ENCODE measurements at regions not wholly inside any gene's neighbourhood (a gene's known extent, or its start where the extent isn't known, plus 50 kb on each side); places are given as distances from the start of the nearest gene placed in this dataset.
"Not testable (repeated sequence)": the region's sequence is repeated elsewhere in the genome, so short reads cannot be mapped to it uniquely, and the experiment has no call there.

DNA sequence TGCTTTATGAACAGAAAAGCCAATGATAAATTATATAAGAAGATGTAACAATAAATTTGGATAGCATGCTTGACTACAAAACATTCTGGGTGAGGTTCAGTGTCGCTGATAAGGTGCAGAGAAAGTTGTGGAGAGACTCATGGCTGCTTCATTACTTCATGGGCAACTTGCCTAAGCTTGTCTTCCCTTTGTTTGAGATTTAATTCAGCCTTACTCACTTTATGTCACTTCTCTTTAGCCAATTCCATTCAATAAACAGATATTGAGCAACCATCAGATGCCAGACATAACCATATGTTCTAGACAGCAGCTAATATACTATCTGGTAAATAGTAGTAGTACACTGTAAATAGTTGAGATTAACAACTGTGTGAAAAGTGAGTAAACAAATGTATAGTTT lies 401.5 kb upstream of the FRG2C start:
- no peaks in the 10 kb centered on the region for H3K27me3 ChIP-seq (ENCODE audit: control insufficient read depth, insufficient read depth, low read length)
- no peak overlapping the region for H3K9ac ChIP-seq (ENCODE audit: low read length)
- H3K27ac ChIP-seq (ENCODE audit: low read depth, low read length), result no peak overlapping the region
- no peaks in the 10 kb centered on the region for H3K4me1 ChIP-seq (ENCODE audit: control insufficient read depth, insufficient read depth, low read length)
- no peaks in the 10 kb centered on the region for H3K36me3 ChIP-seq (ENCODE audit: control insufficient read depth, insufficient read depth, low read length)
- H3K4me3 ChIP-seq (ENCODE audit: low read length), result no peak overlapping the region

DNA sequence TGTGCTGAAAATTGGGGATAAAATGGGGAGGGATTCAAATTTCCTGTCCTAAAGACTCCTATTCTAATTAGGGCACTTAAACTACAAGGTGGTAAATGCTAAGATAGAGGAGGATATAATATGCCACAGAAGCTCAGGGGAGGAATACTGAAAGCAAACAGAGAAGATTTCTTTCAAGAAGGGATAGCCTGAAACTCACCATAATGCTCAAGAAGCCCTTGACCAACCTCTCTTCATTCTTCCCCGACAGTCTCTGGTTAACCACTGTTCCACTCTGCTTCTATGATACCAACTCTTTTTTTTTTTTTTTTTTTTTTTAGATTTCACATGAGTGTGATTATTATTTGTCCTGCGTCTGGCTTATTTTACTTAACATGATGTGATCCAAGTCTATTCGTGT lies 398.2 kb upstream of the FRG2C start:
- Histone ChIP-seq H3K4me1 (ENCODE audit: control insufficient read depth, insufficient read depth, low read length) (no peaks in the 10 kb centered on the region), H3K36me3 (ENCODE audit: control insufficient read depth, insufficient read depth, low read length) (no peaks in the 10 kb centered on the region), H3K27ac (ENCODE audit: low read depth, low read length) (no peak overlapping the region), H3K9ac (ENCODE audit: low read length) (no peak overlapping the region), H3K4me3 (ENCODE audit: low read length) (no peak overlapping the region), H3K27me3 (ENCODE audit: control insufficient read depth, insufficient read depth, low read length) (no peaks in the 10 kb centered on the region)

DNA sequence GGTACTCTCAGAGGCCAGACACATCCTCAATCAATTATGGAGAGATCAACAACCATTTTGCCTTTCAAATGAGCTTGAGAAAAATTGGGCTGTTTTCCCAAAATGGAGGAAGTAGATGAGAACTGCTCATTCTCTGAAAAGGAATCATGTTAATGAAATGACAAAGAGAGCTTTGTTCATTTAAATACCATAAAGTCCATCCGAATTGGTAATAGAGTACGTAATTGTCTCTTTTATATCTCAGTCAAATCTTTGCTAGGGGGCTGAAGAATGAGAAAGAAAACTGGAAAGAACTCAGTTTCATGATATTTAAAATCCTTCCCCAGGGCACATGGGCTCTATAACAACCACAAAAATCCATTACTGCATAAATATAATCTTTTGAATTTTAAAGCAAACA lies 395.6 kb upstream of the FRG2C start:
- not testable (repeated sequence) for H3K4me1 ChIP-seq (ENCODE audit: control insufficient read depth, insufficient read depth, low read length); H3K27me3 ChIP-seq (ENCODE audit: control insufficient read depth, insufficient read depth, low read length); H3K27ac ChIP-seq (ENCODE audit: low read depth, low read length); H3K9ac ChIP-seq (ENCODE audit: low read length); H3K4me3 ChIP-seq (ENCODE audit: low read length); H3K36me3 ChIP-seq (ENCODE audit: control insufficient read depth, insufficient read depth, low read length)

DNA sequence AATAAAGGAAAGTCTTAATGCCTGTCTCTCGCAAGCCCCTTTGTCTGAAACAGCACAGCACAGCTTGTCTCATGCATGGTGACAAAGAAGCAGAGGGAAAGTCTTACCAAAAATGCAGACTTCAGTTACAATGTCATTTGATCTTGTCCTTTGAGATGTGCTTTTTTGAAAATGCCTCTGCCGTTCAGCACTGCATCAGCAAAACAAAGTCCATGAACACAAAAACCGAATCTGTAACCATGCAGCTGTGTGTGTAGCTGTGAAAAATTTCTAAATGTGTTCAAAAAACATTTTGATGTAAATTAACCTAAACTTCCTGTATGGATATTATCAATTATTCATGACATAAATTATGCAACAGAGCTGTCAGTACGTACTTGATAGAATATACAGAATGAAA lies 391.9 kb upstream of the FRG2C start:
- H3K27me3 ChIP-seq (ENCODE audit: control insufficient read depth, insufficient read depth, low read length); H3K4me3 ChIP-seq (ENCODE audit: low read length); H3K36me3 ChIP-seq (ENCODE audit: control insufficient read depth, insufficient read depth, low read length); H3K27ac ChIP-seq (ENCODE audit: low read depth, low read length); H3K4me1 ChIP-seq (ENCODE audit: control insufficient read depth, insufficient read depth, low read length); H3K9ac ChIP-seq (ENCODE audit: low read length): not testable (repeated sequence)

DNA sequence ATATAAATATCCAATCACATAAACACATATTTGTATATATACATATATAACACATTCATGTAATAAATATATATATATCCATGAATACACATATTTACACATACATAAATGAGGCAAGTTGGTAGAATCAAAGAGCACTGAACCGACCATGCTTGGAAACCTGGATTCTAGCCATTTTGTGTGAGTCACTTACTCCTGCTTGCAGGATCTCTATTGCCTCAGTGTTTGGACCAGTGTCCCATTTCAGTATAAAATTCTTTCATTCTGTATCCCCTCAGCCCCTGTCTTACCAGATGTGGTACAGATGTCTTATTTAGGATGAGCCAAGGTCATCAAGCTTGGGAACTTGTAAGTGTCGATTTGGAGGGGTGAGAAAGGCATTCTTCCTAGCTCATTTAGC lies 391.4 kb upstream of the FRG2C start:
- H3K27ac ChIP-seq (ENCODE audit: low read depth, low read length), result no peak overlapping the region

DNA sequence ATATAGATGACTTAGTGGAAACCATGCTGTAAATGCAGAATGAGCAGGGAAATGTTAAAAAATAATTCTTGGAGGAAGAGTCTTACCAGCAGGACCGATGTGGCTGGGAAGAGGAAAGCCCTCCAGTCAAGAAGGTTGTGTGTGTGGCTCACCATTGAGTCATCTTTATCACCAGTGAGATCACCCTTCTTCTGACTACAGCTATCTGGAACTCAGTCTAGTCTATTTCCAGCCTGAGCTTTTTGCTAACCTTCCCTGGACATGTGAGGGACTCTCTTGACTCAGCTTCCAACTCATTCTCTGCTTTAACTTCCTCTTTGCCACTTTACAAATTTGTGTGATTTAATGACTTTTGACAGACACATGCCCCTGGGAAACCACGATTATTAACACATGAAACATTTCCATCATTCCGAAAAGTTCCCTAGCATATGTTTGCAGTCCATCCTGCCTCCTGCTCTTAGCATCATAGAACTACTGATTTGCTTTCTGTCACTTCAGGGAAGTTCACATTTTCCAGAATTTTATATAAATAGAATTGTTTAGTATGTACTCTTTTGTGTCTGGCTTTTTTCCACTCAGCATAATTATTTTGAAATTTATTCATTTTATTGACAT lies 378.5 kb upstream of the FRG2C start:
- H3K27me3 ChIP-seq (ENCODE audit: control insufficient read depth, insufficient read depth, low read length); H3K4me1 ChIP-seq (ENCODE audit: control insufficient read depth, insufficient read depth, low read length); H3K27ac ChIP-seq (ENCODE audit: low read depth, low read length); H3K4me3 ChIP-seq (ENCODE audit: low read length); H3K36me3 ChIP-seq (ENCODE audit: control insufficient read depth, insufficient read depth, low read length); H3K9ac ChIP-seq (ENCODE audit: low read length): not testable (repeated sequence)

More for the DNA sequence above, 391.4 kb upstream of the FRG2C start:
- Histone ChIP-seq H3K36me3 (ENCODE audit: control insufficient read depth, insufficient read depth, low read length) (no peaks in the 10 kb centered on the region), H3K9ac (ENCODE audit: low read length) (no peak overlapping the region), H3K4me1 (ENCODE audit: control insufficient read depth, insufficient read depth, low read length) (no peaks in the 10 kb centered on the region), H3K27me3 (ENCODE audit: control insufficient read depth, insufficient read depth, low read length) (no peaks in the 10 kb centered on the region), H3K4me3 (ENCODE audit: low read length) (no peak overlapping the region)

DNA sequence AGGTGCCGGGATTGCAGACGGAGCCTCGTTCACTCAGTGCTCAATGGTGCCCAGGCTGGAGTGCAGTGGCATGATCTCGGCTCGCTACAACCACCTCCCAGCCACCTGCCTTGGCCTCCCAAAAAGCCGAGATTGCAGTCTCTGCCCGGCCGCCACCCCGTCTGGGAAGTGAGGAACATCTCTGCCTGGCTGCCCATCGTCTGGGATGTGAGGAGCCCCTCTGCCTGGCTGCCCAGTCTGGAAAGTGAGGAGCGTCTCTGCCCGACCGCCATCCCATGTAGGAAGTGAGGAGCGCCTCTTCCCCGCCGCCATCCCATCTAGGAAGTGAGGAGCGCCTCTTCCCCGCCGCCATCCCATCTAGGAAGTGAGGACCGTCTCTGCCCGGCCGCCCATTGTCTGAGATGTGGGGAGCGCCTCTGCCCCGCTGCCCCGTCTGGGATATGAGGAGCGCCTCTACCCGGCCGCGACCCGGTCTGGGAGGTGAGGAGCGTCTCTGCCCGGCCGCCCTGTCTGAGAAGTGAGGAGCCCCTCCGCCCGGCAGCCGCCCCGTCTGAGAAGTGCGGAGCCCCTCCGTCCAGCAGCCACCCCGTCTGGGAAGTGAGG lies 375.1 kb upstream of the FRG2C start:
- not testable (repeated sequence) for H3K27me3 ChIP-seq (ENCODE audit: control insufficient read depth, insufficient read depth, low read length)

DNA sequence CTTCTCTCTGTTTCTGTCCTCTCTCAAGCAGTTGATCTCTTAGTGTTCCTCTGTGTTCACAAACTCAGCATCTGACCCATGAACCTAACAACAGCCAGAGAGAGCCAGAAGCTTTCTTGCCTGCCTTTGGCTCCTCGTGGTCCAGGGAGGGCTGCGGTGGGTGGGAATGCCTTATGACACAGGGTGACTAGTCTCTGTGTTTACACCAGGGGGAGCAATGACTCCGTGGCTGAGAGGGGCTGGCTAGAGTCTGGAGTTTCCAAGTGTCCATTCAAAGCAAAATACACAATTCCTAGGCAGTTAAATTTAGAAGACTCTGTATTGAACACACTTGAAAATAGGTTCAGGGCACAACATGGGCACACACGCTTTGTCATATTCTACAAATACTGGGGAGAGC lies 370.0 kb upstream of the FRG2C start:
- Histone ChIP-seq H3K4me3 (ENCODE audit: low read length) (no peak overlapping the region), H3K9ac (ENCODE audit: low read length) (no peak overlapping the region), H3K36me3 (ENCODE audit: control insufficient read depth, insufficient read depth, low read length) (no peaks in the 10 kb centered on the region), H3K27me3 (ENCODE audit: control insufficient read depth, insufficient read depth, low read length) (no peaks in the 10 kb centered on the region), H3K27ac (ENCODE audit: low read depth, low read length) (no peak overlapping the region), H3K4me1 (ENCODE audit: control insufficient read depth, insufficient read depth, low read length) (no peaks in the 10 kb centered on the region)

More for the DNA sequence above, 375.1 kb upstream of the FRG2C start:
- H3K4me1 ChIP-seq (ENCODE audit: control insufficient read depth, insufficient read depth, low read length); H3K36me3 ChIP-seq (ENCODE audit: control insufficient read depth, insufficient read depth, low read length); H3K27ac ChIP-seq (ENCODE audit: low read depth, low read length); H3K4me3 ChIP-seq (ENCODE audit: low read length); H3K9ac ChIP-seq (ENCODE audit: low read length): not testable (repeated sequence)

DNA sequence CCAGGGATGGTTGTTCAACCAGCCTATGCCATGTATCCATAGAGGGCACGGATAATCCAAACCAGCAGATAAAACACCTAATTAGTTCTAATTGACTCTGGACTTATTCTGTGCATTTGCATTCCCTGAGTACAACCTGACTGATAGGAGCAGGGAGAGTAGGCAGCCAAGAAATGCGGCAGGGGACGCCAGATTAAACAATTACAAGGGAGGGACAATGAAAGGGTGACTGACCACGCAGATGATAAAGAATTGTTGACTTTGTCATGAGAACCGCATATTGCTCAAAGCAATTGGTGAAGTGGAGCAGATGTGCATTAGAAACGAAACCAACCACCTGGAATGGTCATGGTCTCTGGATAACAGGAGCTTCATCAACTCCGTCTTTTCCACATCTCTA lies 369.1 kb upstream of the FRG2C start:
- H3K27me3 ChIP-seq (ENCODE audit: control insufficient read depth, insufficient read depth, low read length), result no peaks in the 10 kb centered on the region
- H3K4me3 ChIP-seq (ENCODE audit: low read length), result no peak overlapping the region
- no peaks in the 10 kb centered on the region for H3K36me3 ChIP-seq (ENCODE audit: control insufficient read depth, insufficient read depth, low read length)
- H3K27ac ChIP-seq (ENCODE audit: low read depth, low read length), result no peak overlapping the region
- H3K9ac ChIP-seq (ENCODE audit: low read length), result no peak overlapping the region
- H3K4me1 ChIP-seq (ENCODE audit: control insufficient read depth, insufficient read depth, low read length), result no peaks in the 10 kb centered on the region

DNA sequence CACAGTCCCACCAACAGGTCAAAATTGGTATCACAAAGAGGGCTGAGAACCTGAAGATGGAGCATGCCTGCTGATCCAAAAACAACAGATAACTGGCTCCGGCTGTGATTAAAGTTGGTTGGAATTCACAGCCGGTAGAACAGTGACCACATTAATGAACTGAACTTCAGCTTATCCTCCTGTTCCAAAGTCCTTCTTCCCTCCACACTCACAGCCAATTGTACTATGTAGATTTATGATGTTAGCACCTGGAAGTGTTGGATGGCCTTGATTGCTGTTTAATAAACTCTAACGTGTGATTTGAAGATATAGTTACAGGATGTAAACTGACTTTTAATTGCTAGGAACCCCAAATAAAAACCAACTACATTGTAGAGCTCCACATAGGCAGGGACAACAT lies 367.3 kb upstream of the FRG2C start:
- H3K36me3 ChIP-seq (ENCODE audit: control insufficient read depth, insufficient read depth, low read length), result no peaks in the 10 kb centered on the region
- no peak overlapping the region for H3K27ac ChIP-seq (ENCODE audit: low read depth, low read length)
- H3K27me3 ChIP-seq (ENCODE audit: control insufficient read depth, insufficient read depth, low read length), result no peaks in the 10 kb centered on the region
- no peak overlapping the region for H3K4me3 ChIP-seq (ENCODE audit: low read length)
- H3K4me1 ChIP-seq (ENCODE audit: control insufficient read depth, insufficient read depth, low read length), result no peaks in the 10 kb centered on the region
- no peak overlapping the region for H3K9ac ChIP-seq (ENCODE audit: low read length)

DNA sequence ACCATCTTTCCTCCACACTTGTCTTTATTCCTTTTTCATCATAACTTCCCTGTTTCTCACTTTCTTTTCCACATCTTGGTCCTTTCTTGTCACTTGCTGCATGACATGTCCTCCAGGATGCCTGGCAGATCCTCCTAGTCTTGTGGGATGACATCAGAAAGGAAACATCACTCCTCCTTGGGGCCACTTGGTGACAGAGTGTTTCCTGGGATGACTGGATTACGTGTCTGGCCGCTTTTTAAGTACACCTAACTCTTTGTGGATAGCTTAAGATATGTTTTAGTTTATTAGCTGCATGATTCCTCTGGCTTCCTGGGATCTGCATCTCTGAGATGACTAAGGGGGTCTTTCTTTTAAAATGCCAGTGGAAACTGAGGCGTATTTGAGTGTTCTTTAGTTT lies 363.5 kb upstream of the FRG2C start:
- no peak overlapping the region for H3K27ac ChIP-seq (ENCODE audit: low read depth, low read length)
- no peaks in the 10 kb centered on the region for H3K27me3 ChIP-seq (ENCODE audit: control insufficient read depth, insufficient read depth, low read length)
- H3K9ac ChIP-seq (ENCODE audit: low read length), result no peak overlapping the region
- H3K4me1 ChIP-seq (ENCODE audit: control insufficient read depth, insufficient read depth, low read length), result no peaks in the 10 kb centered on the region
- H3K4me3 ChIP-seq (ENCODE audit: low read length), result no peak overlapping the region
- no peaks in the 10 kb centered on the region for H3K36me3 ChIP-seq (ENCODE audit: control insufficient read depth, insufficient read depth, low read length)

DNA sequence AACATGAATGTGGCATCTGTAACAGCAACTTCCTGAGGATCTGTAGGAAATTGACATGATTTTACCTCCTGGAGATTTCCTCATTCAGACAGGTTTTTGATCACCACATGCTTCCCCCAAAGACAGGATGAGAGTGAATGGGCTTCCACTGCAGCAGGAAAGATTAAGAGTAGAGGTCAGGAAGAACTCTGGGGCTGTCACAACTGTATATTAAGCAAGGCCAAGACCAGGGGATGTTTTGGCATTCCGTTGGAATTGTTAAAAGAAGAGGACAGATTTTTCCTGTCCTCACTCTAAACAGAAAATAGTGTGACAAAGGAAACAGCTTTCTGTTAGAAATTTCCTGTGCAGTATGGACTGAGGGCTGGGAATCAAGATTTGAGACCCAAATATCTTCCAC lies 363.1 kb upstream of the FRG2C start:
- H3K4me1 ChIP-seq (ENCODE audit: control insufficient read depth, insufficient read depth, low read length); H3K4me3 ChIP-seq (ENCODE audit: low read length); H3K36me3 ChIP-seq (ENCODE audit: control insufficient read depth, insufficient read depth, low read length); H3K9ac ChIP-seq (ENCODE audit: low read length); H3K27me3 ChIP-seq (ENCODE audit: control insufficient read depth, insufficient read depth, low read length); H3K27ac ChIP-seq (ENCODE audit: low read depth, low read length): not testable (repeated sequence)

DNA sequence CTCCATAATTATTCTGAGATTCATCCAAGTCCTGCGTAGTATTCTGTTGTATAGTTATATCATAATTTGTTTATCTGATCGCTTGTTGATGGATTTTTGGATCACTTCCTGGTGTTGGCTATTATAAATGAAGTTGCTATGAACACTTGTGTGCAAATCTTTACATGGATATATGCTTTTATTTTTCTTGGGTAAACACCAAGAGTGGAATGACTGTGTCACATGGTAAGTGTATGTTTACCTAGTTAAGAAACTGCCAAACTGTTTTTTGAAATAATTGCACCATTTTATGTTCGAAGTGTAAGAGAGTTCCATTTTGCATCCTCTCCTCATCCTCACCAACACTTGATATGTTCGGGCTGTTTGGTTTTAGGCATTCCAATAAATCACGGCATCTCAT lies 360.4 kb upstream of the FRG2C start:
- no peak overlapping the region for H3K4me3 ChIP-seq (ENCODE audit: low read length)
- no peaks in the 10 kb centered on the region for H3K27me3 ChIP-seq (ENCODE audit: control insufficient read depth, insufficient read depth, low read length)
- no peaks in the 10 kb centered on the region for H3K36me3 ChIP-seq (ENCODE audit: control insufficient read depth, insufficient read depth, low read length)
- no peak overlapping the region for H3K9ac ChIP-seq (ENCODE audit: low read length)
- no peak overlapping the region for H3K27ac ChIP-seq (ENCODE audit: low read depth, low read length)
- H3K4me1 ChIP-seq (ENCODE audit: control insufficient read depth, insufficient read depth, low read length), result no peaks in the 10 kb centered on the region
